ENCODE measurements at regions not wholly inside any gene's neighbourhood (a gene's known extent, or its start where the extent isn't known, plus 50 kb on each side); places are given as distances from the start of the nearest gene placed in this dataset.

DNA sequence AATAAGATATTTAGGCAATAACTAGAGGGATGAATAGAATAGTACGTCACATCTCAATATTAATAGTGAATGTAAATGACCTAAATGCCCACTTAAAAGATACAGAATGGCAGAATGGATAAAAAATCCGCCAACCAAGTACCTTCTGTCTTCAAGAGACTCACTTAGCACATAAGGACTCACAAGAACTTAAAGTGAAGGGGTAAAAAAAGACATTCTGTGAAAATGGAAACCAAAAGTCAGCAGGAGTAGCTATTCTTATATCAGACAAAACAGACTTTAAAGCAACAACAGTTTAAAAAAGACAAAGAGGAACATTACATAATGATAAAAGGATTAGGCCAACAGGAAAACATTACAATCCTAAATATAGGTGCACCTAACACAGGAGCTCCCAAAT is 56.7 kb upstream of the DSC1 start:
- H3K4me2 ChIP-seq = no peak overlapping the region
- no peak for ATAC-seq
- H4K20me1 ChIP-seq (replicated peaks; ENCODE audit: insufficient read depth) = no peaks in the 10 kb centered on the region
- no peak for DNase-seq (ENCODE audit: low spot score)
- H3K9me2 ChIP-seq (ENCODE audit: insufficient read depth) = no peaks in the 10 kb centered on the region
- no peak overlapping the region for H3K4me3 ChIP-seq
- peaks cover 11% of the 10 kb centered on the region; the same call in 2 of the 3 replicates for H3K4me1 Mint-ChIP-seq
- peaks cover 9% of the 10 kb centered on the region for H3K36me3 Mint-ChIP-seq (ENCODE audit: low read depth)
- H3K36me3 ChIP-seq (ENCODE audit: insufficient read depth) = 0 out of 2 replicates have a peak, but pooled peaks cover 6% of the 10 kb centered on the region
- H3K27ac Mint-ChIP-seq = no peak overlapping the region
- TF ChIP-seq ZNF331 (CRISPR knock-in tag; IDR thresholded peaks at IDR 0.05; ENCODE audit: low read depth) = no peak
- TF ChIP-seq, protein P1, sequence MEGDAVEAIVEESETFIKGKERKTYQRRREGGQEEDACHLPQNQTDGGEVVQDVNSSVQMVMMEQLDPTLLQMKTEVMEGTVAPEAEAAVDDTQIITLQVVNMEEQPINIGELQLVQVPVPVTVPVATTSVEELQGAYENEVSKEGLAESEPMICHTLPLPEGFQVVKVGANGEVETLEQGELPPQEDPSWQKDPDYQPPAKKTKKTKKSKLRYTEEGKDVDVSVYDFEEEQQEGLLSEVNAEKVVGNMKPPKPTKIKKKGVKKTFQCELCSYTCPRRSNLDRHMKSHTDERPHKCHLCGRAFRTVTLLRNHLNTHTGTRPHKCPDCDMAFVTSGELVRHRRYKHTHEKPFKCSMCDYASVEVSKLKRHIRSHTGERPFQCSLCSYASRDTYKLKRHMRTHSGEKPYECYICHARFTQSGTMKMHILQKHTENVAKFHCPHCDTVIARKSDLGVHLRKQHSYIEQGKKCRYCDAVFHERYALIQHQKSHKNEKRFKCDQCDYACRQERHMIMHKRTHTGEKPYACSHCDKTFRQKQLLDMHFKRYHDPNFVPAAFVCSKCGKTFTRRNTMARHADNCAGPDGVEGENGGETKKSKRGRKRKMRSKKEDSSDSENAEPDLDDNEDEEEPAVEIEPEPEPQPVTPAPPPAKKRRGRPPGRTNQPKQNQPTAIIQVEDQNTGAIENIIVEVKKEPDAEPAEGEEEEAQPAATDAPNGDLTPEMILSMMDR (conservative IDR thresholded peaks at IDR 0.05; ENCODE audit: low read depth in 2 of 2) = no peak
- no peak for TF ChIP-seq EZH2 (IDR thresholded peaks at IDR 0.05; ENCODE audit: low read depth, unreplicated experiment)
- TF ChIP-seq STAT1 (IDR thresholded peaks at IDR 0.05; ENCODE audit: unreplicated experiment) = no peak
- no peak for TF ChIP-seq ZNF114 (CRISPR knock-in tag; IDR thresholded peaks at IDR 0.05)
- TF ChIP-seq EZH2phosphoT487 (IDR thresholded peaks at IDR 0.05; ENCODE audit: unreplicated experiment) = no peak
- TF ChIP-seq NANOG (IDR thresholded peaks at IDR 0.05; ENCODE audit: borderline replicate concordance) = no peak
- peaks cover 15% of the 10 kb centered on the region; the same call in 2 of the 3 replicates for H3K9me3 Mint-ChIP-seq
- H3F3A ChIP-seq (replicated peaks; ENCODE audit: low read depth) = no peaks in the 10 kb centered on the region
- no peak overlapping the region for H3K27ac ChIP-seq (ENCODE audit: low read depth)
- no peaks in the 10 kb centered on the region for H3K27me3 ChIP-seq (ENCODE audit: insufficient read depth)
- no peaks in the 10 kb centered on the region for H3K79me2 ChIP-seq (replicated peaks; ENCODE audit: insufficient read depth)
- no peaks in the 10 kb centered on the region for H3K4me1 ChIP-seq (ENCODE audit: insufficient read depth)
- H2AFZ ChIP-seq = no peak overlapping the region
- no peak overlapping the region for H3K4me3 Mint-ChIP-seq
- H3K27me3 Mint-ChIP-seq (ENCODE audit: insufficient read depth, low read depth, poor library complexity) = peaks cover 2% of the 10 kb centered on the region

DNA sequence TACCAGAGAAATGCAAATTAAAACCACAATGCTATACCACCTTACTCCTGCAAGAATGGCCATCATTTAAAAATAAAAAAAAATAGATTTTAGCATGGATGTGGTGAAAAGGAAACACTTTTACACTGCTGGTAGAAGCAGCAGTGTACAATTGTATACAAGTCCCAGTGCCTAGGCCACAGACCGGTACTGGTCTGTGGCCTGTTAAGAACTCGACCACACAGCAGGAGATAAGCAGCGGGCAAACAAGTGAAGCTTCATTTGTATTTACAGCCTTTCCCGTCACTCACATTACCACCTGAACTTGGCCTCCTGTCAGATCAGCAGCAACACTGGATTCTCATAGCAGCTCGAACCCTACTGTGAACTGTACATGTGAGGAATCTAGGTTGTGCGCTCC is 60.7 kb upstream of the DSC1 start:
- peaks cover 7% of the 10 kb centered on the region; the same call in 1 of the 3 replicates for H3K9me3 Mint-ChIP-seq
- peaks cover 11% of the 10 kb centered on the region; the same call in 1 of the 2 replicates for H3K4me1 ChIP-seq (ENCODE audit: insufficient read depth)
- no peaks in the 10 kb centered on the region for H3K79me2 ChIP-seq (replicated peaks; ENCODE audit: insufficient read depth)
- TF ChIP-seq NANOG (IDR thresholded peaks at IDR 0.05; ENCODE audit: borderline replicate concordance) (no peak), CREB1 (CRISPR knock-in tag; IDR thresholded peaks at IDR 0.05; ENCODE audit: low read depth) (no peak), POLR2AphosphoS5 (IDR thresholded peaks at IDR 0.05; ENCODE audit: low read depth) (no peak)
- H2AFZ ChIP-seq = no peak overlapping the region
- H3K27ac ChIP-seq (ENCODE audit: low read depth) = no peak overlapping the region
- H3K27me3 ChIP-seq (ENCODE audit: insufficient read depth) = no peaks in the 10 kb centered on the region
- H3K4me3 ChIP-seq = no peak overlapping the region
- no peaks in the 10 kb centered on the region for H3K36me3 ChIP-seq (ENCODE audit: insufficient read depth)
- peaks cover 13% of the 10 kb centered on the region for H3K4me1 Mint-ChIP-seq
- H4K20me1 ChIP-seq (replicated peaks; ENCODE audit: insufficient read depth) = no peaks in the 10 kb centered on the region
- no peaks in the 10 kb centered on the region for H3K9me2 ChIP-seq (ENCODE audit: insufficient read depth)
- no peak overlapping the region for H3K4me3 Mint-ChIP-seq
- no peak overlapping the region for H3K4me2 ChIP-seq
- H3K27ac Mint-ChIP-seq = no peak overlapping the region
- H3K36me3 Mint-ChIP-seq (ENCODE audit: low read depth) = no peaks in the 10 kb centered on the region; the same call in 2 of the 3 replicates
- DNase-seq (ENCODE audit: low spot score) = no peak
- no peak for ATAC-seq
- peaks cover 2% of the 10 kb centered on the region for H3K27me3 Mint-ChIP-seq (ENCODE audit: insufficient read depth, low read depth, poor library complexity)
- no peaks in the 10 kb centered on the region for H3F3A ChIP-seq (replicated peaks; ENCODE audit: low read depth)

DNA sequence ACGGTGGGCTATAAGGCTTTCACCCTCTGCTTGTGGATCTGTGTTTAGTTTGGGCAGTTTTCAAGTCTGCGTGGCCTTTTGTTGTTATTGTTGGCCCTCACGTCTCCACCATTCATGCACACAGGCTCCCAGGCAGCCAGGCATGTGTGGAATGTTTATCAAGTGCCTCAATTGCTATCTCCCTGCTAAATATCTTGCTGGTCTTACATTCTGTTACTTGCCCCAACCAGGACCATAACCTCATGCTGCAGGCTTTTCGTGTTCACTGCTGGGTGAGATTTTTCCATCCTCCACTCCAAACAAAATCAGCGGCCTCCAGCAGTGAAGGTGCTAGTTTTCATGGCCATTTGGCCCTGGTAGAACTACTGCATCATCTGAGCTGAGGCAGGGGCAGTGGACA is 63.0 kb upstream of the DSC1 start:
- peaks cover 7% of the 10 kb centered on the region; the same call in 1 of the 3 replicates for H3K9me3 Mint-ChIP-seq
- Histone ChIP-seq H3K27ac (ENCODE audit: low read depth) (0 out of 2 replicates have a peak overlapping the region, but pooled peaks have one; percentile 10), H3K36me3 (ENCODE audit: insufficient read depth) (no peaks in the 10 kb centered on the region), H3K4me2 (no peak overlapping the region; the same call in 1 of the 2 replicates), H3K27me3 (ENCODE audit: insufficient read depth) (no peaks in the 10 kb centered on the region), H3K4me3 (no peak overlapping the region), H3K9me2 (ENCODE audit: insufficient read depth) (no peaks in the 10 kb centered on the region), H3F3A (replicated peaks; ENCODE audit: low read depth) (no peaks in the 10 kb centered on the region), H3K79me2 (replicated peaks; ENCODE audit: insufficient read depth) (no peaks in the 10 kb centered on the region), H4K20me1 (replicated peaks; ENCODE audit: insufficient read depth) (no peaks in the 10 kb centered on the region), H2AFZ (no peak overlapping the region), H3K4me1 (ENCODE audit: insufficient read depth) (peaks cover 11% of the 10 kb centered on the region; the same call in 1 of the 2 replicates)
- peak overlapping the region; percentile 18 for H3K27ac Mint-ChIP-seq
- no peaks in the 10 kb centered on the region; the same call in 2 of the 3 replicates for H3K36me3 Mint-ChIP-seq (ENCODE audit: low read depth)
- ATAC-seq (peak; percentile 97), DNase-seq (ENCODE audit: low spot score) (peak; percentile 64)
- peaks cover 2% of the 10 kb centered on the region for H3K27me3 Mint-ChIP-seq (ENCODE audit: insufficient read depth, low read depth, poor library complexity)
- H3K4me3 Mint-ChIP-seq = no peak overlapping the region
- peaks cover 13% of the 10 kb centered on the region for H3K4me1 Mint-ChIP-seq
- TF ChIP-seq ZNF114 (CRISPR knock-in tag; IDR thresholded peaks at IDR 0.05) (0 out of 2 replicates have a peak, but pooled peaks have one; percentile 13), CREB1 (CRISPR knock-in tag; IDR thresholded peaks at IDR 0.05; ENCODE audit: low read depth) (0 out of 2 replicates have a peak, but pooled peaks have one; percentile 22)
